ENCODE measurements at regions not wholly inside any gene's neighbourhood (a gene's known extent, or its start where the extent isn't known, plus 50 kb on each side); places are given as distances from the start of the nearest gene placed in this dataset.

DNA sequence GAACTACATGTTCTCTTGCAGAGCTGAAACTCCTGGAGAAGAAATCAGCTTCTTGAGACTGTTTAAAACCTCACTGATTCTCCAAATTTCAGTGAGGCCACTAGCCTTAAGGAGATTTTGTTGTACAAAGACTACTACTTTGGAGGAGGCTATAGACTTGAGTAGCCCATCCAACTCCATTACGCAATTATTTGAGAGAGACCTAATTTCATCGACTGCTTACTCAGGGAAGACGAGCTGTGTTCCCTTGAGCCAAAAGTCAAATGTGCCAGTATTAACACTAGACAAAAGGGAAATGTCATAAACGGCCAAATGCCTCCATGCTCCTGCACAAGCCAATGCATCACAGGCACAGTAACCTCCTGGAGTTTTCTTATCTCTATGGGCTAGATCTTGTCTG lies 182.8 kb upstream of the SESN3 start:
- TF ChIP-seq, protein P1, sequence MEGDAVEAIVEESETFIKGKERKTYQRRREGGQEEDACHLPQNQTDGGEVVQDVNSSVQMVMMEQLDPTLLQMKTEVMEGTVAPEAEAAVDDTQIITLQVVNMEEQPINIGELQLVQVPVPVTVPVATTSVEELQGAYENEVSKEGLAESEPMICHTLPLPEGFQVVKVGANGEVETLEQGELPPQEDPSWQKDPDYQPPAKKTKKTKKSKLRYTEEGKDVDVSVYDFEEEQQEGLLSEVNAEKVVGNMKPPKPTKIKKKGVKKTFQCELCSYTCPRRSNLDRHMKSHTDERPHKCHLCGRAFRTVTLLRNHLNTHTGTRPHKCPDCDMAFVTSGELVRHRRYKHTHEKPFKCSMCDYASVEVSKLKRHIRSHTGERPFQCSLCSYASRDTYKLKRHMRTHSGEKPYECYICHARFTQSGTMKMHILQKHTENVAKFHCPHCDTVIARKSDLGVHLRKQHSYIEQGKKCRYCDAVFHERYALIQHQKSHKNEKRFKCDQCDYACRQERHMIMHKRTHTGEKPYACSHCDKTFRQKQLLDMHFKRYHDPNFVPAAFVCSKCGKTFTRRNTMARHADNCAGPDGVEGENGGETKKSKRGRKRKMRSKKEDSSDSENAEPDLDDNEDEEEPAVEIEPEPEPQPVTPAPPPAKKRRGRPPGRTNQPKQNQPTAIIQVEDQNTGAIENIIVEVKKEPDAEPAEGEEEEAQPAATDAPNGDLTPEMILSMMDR (IDR thresholded peaks at IDR 0.05) = no peak
- TF ChIP-seq POLR2A (IDR thresholded peaks at IDR 0.05) = no peak
